GM10266 (cell line): ENCODE measurements at regions not wholly inside any gene's neighbourhood (a gene's known extent, or its start where the extent isn't known, plus 50 kb on each side); places are given as distances from the start of the nearest gene placed in this dataset.
"Not testable (repeated sequence)": the region's sequence is repeated elsewhere in the genome, so short reads cannot be mapped to it uniquely, and the experiment has no call there.

Experiments used
- DNase-seq: peaks from one replicate; pipeline ENCODE4 v3.0.0; 2012; ENCODE audit errors: extremely low spot score
- TF ChIP-seq, protein P1 (sequence below): IDR thresholded peaks from 2 replicates; pipeline ENCODE4 v1.5.1; 2012; ENCODE audit warnings: mild to moderate bottlenecking, low read depth; ENCODE audit not compliant: control insufficient read depth, insufficient read depth; ENCODE audit errors: missing control alignments

DNA sequence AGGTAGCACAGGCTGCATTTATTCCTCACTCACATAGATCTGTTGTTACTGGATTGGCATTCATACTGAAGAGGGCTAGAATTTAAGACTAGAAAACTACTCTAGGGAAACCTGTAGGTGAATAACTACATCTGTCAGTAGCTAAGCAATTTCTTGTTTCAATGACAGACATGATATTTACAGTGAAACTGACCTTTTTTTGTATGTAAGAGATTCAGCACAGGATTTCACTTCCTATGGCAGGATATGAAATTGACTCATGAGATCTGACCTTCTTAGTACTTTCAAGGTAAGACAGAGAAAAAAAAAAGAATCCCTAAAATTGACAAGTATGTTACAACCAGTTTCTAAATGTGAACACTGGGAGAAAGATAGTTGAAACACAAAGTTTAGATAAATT is 189.8 kb upstream of the SLC16A7 start:
- DNase-seq: peak; percentile 4
- TF ChIP-seq, protein P1, sequence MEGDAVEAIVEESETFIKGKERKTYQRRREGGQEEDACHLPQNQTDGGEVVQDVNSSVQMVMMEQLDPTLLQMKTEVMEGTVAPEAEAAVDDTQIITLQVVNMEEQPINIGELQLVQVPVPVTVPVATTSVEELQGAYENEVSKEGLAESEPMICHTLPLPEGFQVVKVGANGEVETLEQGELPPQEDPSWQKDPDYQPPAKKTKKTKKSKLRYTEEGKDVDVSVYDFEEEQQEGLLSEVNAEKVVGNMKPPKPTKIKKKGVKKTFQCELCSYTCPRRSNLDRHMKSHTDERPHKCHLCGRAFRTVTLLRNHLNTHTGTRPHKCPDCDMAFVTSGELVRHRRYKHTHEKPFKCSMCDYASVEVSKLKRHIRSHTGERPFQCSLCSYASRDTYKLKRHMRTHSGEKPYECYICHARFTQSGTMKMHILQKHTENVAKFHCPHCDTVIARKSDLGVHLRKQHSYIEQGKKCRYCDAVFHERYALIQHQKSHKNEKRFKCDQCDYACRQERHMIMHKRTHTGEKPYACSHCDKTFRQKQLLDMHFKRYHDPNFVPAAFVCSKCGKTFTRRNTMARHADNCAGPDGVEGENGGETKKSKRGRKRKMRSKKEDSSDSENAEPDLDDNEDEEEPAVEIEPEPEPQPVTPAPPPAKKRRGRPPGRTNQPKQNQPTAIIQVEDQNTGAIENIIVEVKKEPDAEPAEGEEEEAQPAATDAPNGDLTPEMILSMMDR: no peak

DNA sequence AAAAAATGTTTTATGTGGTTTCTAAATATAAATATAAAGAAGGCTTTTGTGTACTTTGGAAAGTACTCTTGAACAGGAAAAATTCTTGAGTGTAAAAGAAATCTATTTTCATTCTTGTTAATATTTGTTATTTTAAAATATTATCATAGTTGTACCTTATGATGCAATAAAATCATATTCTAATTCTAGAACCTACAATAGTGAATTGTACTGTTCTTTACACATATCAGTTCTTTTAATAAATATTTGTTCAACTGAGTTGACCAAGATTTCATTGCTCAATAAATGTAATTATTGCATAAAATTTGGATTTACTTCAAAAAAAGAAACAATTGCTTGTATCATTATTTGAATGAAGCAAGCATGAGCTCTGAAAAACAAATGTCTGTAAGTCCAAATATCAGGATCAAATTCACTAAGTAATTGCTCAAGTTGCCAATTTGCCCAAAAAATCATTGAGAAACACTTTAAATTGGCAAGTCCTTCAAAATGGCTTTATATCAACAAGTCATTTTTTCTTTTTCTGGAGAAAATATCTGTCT is 191.6 kb upstream of the SLC16A7 start:
- TF ChIP-seq, protein P1: no peak
- no peak for DNase-seq

DNA sequence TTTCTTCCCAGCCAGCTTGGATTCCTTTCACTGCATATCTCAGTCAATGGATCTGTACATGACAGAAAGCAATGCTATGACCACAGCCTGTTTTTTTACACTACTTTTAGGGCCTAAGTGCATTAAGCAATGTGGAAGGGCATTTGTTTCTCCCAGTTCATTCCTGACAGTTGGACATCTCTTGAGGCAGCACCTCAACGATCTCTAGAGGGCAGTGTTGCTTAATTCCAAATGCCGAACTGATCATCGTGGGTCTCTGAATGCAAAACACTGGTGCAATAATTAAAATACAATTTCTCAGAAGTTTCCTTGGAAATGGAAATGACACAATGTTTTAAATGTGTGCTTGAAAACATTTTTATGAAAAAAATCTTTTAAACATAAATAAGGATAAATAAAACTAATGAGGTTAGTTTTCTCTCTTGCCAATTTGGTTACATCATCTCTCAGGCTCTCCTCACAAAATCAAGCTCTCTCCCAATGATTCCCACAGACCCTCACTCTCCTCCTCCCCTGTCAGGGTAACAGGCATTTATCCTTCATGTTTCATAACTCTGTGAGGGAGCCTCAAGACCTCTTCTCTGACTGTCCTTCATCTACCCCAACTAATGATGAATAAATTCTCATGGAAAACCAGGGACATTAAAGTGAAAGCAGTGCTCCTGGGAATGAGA is 192.4 kb upstream of the SLC16A7 start:
- TF ChIP-seq, protein P1: peak; percentile 71
- DNase-seq: peak; percentile 13

DNA sequence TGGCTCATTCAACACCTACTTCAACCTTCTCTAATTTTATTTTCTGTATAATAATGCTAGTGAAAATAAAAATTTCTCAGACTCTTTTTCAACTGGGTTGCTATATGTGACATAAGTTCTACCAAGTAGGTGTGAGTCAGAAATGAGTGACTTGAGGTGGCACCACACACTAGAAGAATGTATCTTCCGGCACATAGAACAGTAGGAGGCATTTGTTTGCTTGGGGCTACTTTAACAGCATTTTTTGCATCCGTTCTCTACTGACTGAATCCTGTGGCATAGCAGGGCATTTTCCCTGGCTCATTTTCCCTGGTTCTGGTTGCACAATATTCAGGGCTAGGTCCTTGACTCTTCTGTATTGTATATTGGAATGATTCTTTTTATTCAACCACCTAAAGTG is 194.0 kb upstream of the SLC16A7 start:
- TF ChIP-seq, protein P1: no peak

DNA sequence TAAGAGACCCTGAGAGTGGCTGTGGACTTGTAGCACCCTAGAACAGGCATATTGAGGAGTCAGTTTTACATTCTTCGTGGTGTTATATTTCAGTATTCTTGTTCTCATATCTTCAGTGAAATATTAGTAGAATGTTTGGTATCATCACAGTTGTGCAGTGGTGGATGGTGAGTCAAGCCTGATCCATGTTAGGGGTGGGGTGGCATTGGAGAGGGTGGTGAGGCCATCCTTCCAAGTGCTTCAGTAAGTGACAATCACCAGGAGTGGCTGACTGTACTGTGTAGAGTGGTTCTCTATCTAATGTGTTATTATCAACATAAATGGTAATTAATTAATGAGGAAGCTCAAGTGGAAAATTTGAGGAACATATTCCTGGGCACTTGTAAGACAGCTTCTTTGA is 197.7 kb upstream of the SLC16A7 start:
- TF ChIP-seq, protein P1: no peak
- no peak for DNase-seq

More for the DNA sequence above, 194.0 kb upstream of the SLC16A7 start:
- no peak for DNase-seq

DNA sequence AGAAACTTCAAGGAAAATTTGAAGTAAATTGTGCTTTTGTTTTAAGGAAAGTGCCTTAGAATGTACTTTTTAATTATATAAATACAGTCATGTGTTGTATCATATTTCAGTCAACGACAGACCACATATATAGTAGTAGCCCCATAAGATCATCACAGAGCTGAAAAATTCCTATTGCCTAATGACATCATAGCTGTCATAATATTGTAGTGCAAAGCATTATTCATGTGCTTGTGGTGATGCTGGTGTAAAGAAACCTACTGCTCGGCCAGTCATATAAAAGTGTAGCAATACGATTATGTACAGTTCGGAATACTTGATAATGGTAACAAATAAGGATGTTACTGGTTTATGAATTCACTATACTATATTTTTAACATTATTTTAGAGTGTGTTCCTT is 198.9 kb upstream of the SLC16A7 start:
- no peak for DNase-seq

DNA sequence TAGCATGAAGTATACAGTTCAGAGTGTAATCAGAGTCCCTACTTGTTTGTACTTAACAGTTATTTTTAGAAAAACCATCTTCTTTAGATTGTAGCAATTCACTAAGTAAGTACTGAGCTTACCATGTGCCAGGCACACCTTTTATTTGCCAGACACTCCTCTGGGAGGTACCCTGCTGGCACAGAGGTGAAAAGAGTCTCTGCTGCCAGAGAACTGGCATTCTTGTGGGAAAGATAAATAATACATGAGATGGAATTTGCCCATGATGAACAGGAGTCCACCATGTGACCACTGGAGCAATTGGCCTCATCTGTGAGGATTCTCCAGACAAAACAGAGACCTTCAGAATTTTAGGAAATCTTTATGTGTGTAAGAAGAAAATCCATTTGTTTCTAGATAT is 199.3 kb upstream of the SLC16A7 start:
- TF ChIP-seq, protein P1: no peak
- no peak for DNase-seq

More for the DNA sequence above, 198.9 kb upstream of the SLC16A7 start:
- TF ChIP-seq, protein P1: no peak

DNA sequence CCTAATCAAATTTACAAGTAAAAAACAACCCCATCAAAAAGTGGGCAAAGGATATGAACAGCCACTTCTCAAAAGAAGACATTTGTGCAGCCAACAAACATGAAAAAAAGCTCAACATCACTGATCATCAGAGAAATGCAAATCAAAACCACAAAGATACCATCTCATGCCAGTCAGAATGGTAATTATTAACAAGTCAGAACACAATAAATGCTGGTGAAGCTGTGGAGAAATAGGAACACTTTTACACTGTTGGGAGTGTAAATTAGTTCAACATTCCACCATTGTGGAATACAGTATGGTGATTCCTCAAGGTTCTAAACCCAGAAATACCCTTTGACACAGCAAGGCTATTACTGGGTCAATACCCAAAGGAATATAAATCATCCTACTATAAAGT is 200.5 kb upstream of the SLC16A7 start:
- DNase-seq: not testable (repeated sequence)
